Keratinocyte (primary cell): ENCODE measurements at regions not wholly inside any gene's neighbourhood (a gene's known extent, or its start where the extent isn't known, plus 50 kb on each side); places are given as distances from the start of the nearest gene placed in this dataset.

Source experiments
- EZH2 ChIP-seq: IDR thresholded peaks from one replicate; pipeline ENCODE4 v1.6.1; 2012; ENCODE audit warnings: inconsistent platforms, mild to moderate bottlenecking, low read length, moderate library complexity
- TF ChIP-seq, protein P1 (sequence below), 3 experiments: IDR thresholded peaks in 1 of 3; conservative IDR thresholded peaks in 1 of 3; optimal IDR thresholded peaks in 1 of 3; 2 replicates in 2 of 3; 3 replicates in 1 of 3; pipeline versions ENCODE3 to v1.5.1; 2011; ENCODE audit warnings: low read length in 3 of 3, mild to moderate bottlenecking in 3 of 3, moderate library complexity in 2 of 3, control low read depth in 1 of 3, inconsistent platforms in 1 of 3; ENCODE audit not compliant: insufficient read depth in 2 of 3; ENCODE audit errors: extremely low read depth in 1 of 3

DNA sequence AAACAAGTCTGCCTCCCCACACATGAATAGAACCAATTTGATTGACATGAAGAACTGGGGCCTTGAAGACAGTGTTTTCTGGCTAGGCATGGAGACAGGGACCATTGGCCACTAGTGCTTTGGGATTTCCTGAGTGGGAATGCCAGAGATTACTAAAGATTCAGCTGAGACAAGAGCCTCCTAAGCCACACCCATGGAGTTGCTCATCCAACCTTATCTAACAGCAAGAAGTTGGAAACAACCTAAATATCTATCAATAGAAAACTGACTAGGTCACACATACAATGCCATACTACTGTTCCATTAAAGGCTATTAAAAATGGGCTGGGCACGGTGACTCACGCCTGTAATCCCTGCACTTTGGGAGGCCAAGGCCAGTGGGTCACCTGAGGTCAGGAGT, 184.1 kb downstream of the ZBTB18 start:
- TF ChIP-seq, protein P1, sequence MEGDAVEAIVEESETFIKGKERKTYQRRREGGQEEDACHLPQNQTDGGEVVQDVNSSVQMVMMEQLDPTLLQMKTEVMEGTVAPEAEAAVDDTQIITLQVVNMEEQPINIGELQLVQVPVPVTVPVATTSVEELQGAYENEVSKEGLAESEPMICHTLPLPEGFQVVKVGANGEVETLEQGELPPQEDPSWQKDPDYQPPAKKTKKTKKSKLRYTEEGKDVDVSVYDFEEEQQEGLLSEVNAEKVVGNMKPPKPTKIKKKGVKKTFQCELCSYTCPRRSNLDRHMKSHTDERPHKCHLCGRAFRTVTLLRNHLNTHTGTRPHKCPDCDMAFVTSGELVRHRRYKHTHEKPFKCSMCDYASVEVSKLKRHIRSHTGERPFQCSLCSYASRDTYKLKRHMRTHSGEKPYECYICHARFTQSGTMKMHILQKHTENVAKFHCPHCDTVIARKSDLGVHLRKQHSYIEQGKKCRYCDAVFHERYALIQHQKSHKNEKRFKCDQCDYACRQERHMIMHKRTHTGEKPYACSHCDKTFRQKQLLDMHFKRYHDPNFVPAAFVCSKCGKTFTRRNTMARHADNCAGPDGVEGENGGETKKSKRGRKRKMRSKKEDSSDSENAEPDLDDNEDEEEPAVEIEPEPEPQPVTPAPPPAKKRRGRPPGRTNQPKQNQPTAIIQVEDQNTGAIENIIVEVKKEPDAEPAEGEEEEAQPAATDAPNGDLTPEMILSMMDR (optimal IDR thresholded peaks at IDR 0.05 in 1 of 3, IDR thresholded peaks at IDR 0.05 in 1 of 3, conservative IDR thresholded peaks at IDR 0.05 in 1 of 3; ENCODE audit: extremely low read depth in 1 of 3, insufficient read depth in 2 of 3, low read length in 3 of 3), result no peak
- TF ChIP-seq EZH2, result no peak
